NCI-H128 (cell line): ENCODE measurements at regions not wholly inside any gene's neighbourhood (a gene's known extent, or its start where the extent isn't known, plus 50 kb on each side); places are given as distances from the start of the nearest gene placed in this dataset.
A peak's percentile ranks its signal among the peaks of the same experiment; 100 is the strongest.

Experiments used
- DNase-seq: peaks from one replicate; lab custom pipeline; 2025; ENCODE audit not compliant: unreplicated experiment; lab: John Stamatoyannopoulos, UW

DNA sequence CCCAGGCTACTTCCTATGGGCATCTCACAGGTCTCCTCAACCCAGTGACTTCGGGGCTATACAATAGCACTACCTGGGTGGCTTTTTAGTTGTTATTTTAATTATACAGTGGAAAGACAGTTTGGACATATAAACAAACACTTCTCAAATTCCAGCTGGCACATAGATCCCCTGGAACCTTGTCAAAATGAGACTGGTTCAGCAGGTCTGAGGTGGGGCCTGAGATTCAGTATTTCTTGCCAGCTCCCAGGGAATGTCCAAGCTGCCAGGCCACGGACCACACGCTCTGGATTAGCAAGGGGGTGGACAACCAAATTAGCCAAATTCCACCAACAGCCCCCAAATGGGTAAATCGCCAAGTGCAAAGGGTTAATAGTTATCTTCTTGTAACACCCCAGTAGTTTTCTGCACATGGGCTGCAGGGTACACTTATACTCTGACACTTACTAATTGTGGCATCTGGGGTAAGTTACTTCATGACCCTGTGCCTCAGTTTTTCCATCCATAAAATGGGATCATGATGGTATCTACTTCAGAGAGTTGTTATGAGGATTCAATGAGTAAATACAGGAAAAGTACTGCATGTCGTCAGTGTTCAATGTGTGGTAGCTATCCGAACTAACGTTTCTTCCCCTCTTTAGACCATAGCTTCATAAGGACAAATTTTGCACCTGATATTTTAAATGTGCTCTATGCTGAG is 789.4 kb upstream of the TBX3 start:
- no peak for DNase-seq

DNA sequence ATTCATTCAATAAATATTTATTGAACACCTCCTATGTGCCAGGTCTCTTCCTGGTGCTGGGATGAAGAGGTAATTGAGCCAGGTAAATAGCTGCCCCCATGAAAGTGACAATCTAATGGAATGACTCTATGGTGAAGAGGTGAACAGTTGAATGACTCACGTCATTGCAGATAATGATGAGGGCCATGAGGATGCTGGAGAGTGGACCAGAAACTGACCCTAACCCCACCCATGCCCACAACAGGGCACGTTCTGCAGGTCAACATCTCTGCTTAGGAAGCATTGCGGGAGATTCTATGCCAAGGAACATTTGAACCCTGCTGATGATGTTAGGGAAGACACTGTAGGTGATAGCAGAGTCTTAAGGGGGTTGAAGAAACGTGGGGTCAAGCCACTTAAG is 788.9 kb upstream of the TBX3 start:
- no peak for DNase-seq

GRCh38 chr12:115470977-115471376 is 787.0 kb upstream of the TBX3 start:
- no peak for DNase-seq

- DNase-seq, result no peak
Observed at GRCh38 chr12:115470526-115470925, 786.6 kb upstream of the TBX3 start.

DNA sequence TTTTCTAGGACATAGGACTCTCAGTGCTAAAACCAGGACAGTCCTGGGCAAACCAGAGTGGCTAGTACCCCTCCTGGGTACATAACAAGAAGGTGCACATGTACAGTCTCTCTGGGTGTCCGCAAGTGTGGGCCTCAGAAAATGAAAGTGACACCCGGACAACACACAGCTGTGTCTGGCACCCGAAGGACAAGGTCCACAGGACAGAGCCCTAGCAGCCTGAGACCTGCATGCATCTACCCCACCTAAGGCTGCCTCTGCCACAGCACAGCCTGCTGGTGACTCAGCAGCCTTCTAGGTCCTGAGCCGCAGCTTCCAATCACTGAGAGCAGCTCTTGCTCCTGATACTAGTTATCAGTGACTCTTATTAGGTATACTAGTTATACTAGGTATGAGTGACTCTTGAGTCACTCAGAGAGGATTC is 784.1 kb upstream of the TBX3 start:
- no peak for DNase-seq

DNA sequence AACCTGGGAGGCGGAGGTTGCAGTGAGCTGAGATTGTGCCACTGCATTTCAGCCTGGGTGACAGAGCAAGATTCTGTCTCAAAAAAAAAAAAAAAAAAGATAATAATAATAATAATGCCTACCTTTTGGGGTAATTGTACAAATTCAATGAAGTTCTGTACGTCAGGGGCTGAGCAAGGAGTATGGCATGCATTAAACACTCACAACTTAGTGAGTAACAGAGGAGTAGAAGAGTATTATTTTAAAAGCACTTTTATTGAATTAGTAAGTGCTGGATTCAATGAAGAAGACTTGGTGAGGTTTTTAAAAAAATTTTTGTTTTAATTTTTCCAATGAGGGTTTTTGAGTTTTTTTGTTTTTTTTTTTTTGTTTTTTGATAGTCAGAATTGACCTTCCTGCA is 783.6 kb upstream of the TBX3 start:
- DNase-seq, result no peak

DNA sequence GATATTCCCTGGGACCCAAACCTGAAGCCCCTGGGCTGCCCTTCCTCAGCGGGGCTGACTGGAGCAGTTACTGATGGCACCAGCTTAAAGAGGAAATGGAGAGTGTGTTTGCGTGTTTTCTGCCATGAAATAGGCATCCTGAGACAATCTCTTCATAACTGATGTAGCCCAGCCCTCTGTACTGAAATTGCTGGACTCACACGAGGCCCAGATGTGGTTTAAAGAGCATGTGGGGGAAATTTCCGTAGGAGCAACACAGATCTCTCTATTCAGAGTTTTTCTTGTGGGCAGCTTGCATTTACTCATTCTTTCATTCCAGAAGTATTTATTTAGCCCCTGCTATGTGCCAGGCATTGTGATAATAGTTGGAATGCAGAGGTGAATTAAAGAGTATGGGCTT is 782.1 kb upstream of the TBX3 start:
- DNase-seq, result no peak

- no peak for DNase-seq
Observed at GRCh38 chr12:115464661-115465060, 780.7 kb upstream of the TBX3 start.

GRCh38 chr12:115464111-115464581 is 780.2 kb upstream of the TBX3 start:
- no peak for DNase-seq

GRCh38 chr12:115461401-115461800 is 777.4 kb upstream of the TBX3 start:
- no peak for DNase-seq

- no peak for DNase-seq
Observed at GRCh38 chr12:115457798-115458197, 773.8 kb upstream of the TBX3 start.

- no peak for DNase-seq
Observed at GRCh38 chr12:115456946-115457689, 773.1 kb upstream of the TBX3 start.

GRCh38 chr12:115455268-115455681 is 771.3 kb upstream of the TBX3 start:
- DNase-seq, result no peak

DNA sequence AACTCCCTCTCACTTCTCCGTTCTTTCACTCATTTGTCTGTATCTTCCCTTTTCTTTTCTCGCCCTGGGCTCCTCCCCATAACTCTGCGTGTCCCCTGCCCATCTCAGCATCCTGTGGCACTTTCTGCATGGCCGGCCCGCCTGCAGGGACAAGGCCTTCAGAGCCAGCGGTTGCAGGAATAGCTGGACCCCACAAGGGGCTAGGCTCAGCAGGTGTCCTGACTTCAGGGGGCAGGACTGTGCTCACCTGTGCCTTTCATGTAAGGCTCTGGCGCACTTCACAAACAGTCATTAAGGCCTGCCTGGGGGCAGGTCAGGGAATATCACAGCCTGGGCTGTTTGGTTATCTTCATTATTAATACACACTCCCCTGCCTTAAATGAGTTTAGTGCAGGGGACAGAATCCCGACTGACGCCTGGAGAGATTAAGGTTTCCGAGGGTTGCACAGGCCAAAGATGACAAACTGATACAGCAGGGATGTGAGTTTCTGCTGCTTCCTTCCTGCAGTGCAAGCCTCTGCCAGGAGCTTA is 768.8 kb upstream of the TBX3 start:
- no peak for DNase-seq

DNA sequence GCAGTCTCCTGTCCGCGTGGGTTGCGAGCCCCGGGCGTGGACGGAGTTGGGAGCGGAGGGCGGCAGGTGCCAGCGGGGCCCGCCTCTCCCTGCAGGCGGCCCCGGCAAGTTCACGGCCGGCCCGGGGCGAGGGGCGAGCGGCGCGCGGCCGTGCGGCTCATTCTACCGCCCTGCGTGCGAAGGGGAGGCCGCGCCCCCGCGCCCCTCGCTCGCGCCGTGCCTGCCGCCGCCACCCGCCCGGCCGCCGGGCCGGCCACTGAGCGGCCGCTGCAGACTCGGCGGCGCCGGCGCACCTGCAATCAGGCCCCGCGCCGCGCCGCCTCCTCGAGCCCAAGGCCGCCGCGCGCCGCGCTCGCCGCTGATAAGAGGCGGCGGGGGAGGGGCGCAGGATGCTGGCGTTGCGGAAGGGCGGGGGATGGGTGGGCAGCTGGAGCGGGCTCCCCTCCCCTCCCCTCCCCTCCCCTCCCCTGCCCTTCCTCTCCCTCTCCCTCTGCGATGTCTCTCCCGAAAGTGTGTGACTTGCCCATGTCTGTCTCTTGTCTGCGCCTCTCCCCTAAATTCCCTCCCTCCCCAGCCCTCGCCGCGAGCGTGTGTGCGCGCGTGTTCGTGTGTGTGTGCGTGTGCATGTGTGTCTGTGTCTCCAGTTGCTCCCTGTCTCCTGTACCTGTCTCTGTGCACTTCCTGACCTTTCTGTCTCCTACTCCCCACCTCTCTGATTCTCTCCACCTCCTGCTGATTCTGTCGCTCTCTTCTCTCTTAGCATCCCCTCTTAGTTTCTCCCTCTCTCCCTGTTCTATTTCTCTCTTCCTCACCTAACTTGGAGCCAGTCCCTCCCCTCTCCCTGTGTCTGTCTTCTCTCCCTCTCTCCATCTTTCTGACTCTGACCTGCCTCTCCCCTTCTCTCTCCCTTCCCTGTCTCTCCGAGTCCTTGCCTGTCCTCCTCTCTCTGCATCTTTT is 768.1 kb upstream of the TBX3 start:
- DNase-seq, result peak; percentile 59

DNA sequence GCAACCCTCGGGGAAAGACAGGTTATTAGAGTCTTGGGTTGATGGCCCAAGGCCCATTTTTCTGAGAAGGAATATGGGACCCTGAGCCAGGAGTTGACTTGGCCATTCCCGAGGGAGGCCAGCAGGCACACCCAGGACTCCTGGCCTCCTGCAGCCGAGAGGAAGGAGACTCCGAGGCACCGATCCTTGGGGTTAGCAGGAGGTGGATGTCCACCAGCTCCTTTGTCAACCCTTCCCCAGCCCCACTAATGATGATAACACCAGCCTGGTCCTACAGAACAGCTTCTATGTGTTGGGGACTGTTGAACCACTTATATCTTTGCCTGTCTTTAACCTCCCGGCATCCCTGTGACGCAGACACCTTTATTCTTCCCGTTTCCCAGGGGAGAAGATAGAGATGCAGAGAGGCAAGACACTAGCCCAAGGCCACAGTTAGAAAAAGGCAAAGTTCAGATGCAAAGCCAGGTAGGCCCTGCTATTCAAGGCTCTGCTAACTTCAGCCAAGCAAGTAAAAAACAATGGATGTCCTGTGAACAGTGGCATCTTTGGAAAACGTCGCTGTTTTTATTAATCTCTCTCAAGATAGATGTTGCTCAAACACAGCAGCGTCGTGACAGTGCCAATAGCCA is 767.3 kb upstream of the TBX3 start:
- no peak for DNase-seq

DNA sequence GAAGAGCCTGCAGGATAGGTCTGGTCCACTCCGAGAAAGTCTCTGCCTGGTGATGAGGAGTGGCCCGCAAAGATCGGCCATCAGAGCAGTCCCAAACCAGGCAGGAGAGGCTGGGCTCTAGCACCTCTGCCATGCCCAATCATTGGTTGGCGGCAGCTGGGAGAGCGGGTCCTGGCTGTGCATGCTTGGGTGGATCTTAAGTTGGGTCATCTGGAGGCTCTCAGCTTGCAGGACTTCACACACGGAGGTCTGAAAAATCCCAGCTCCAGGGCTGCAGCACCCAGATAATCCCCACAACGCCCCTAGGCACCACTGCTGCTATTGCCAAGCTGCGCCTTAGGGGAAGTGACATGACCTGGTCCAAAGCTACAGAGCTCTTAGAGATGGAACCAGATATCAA is 766.7 kb upstream of the TBX3 start:
- no peak for DNase-seq

DNA sequence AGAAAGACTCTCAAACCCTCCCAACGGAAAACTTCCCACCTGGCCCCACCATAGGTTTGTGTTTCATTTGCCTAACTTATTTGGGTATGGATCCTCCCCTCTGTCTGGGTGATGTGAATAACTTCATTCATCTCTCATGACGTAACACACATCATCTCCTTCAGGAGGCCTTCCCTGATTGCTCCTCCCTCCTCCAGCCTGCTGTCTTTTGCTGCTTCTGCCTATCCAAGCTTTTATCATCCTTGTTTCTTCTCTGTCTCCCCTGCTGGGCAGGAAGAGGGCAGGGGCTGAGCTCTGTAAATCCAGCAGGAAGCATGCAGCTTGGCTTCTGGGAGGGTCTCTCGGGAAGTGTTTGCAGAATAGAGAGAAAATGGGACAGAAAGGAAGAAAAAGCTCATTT is 766.0 kb upstream of the TBX3 start:
- no peak for DNase-seq

DNA sequence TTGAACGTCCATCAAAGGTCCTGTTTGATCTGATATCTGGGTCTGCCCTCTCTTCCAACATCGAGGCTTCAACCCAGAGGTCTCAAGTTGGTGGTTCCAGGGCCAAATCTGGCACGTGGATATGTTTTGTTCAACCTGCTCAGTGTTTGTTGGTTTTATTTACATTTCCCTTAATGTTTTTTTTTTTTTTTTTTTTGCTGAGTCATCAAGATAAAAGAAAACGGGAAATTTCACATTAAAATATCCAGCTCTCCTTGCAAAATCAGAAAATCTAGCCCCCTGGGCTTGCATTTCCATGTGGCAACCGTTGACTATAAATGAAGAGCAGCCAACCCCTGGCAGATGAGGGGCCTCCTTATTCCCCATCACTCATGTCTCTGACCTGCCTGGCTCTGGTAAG is 765.6 kb upstream of the TBX3 start:
- no peak for DNase-seq

DNA sequence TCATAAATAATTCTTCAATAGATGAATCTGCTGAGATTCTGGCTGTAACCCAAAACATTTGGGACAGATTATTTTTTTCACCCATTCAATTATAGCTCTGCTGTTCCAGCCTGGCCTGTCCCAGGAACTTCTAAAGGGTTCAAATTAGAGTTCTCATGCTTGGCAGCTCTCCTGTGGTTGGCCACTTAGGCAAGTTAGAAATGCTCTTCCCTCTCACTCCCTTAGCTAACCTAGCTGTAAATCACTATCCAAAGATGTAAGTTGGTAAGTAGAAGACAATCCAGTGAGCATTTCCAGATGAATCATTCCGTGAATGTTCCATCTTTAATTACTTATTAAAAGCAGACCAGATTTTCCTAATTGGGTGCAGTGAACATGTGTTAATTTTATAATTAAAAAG is 760.4 kb upstream of the TBX3 start:
- DNase-seq, result no peak
